ENCODE measurements at regions not wholly inside any gene's neighbourhood (a gene's known extent, or its start where the extent isn't known, plus 50 kb on each side); places are given as distances from the start of the nearest gene placed in this dataset.
"Not testable (repeated sequence)": the region's sequence is repeated elsewhere in the genome, so short reads cannot be mapped to it uniquely, and the experiment has no call there.

GRCh38 chr3:63719796-63720445, 67.4 kb downstream of the SNTN start:
- H3K27me3 Mint-ChIP-seq (ENCODE audit: insufficient read depth, unreplicated experiment): no peaks in the 10 kb centered on the region
- no peaks in the 10 kb centered on the region for H3K27me3 ChIP-seq (replicated peaks; ENCODE audit: control insufficient read depth, insufficient read depth, low read length)
- no peaks in the 10 kb centered on the region for H3K36me3 Mint-ChIP-seq (ENCODE audit: insufficient read depth, unreplicated experiment)
- no peaks in the 10 kb centered on the region for H3K4me1 Mint-ChIP-seq (ENCODE audit: low read depth, unreplicated experiment)
- H3K4me3 Mint-ChIP-seq (ENCODE audit: unreplicated experiment): no peak overlapping the region
- CTCF ChIA-PET: no interaction called here
- TF ChIP-seq CTCF (IDR thresholded peaks at IDR 0.05; ENCODE audit: insufficient read depth in 1 of 2, low read depth in 1 of 2, low read length in 1 of 2, severe bottlenecking in 1 of 2, unreplicated experiment in 1 of 2): no peak
- no peaks in the 10 kb centered on the region for H3K36me3 ChIP-seq (ENCODE audit: control insufficient read depth, insufficient read depth, low read length)
- no peaks in the 10 kb centered on the region for H3K9me3 Mint-ChIP-seq (ENCODE audit: unreplicated experiment)
- no peaks in the 10 kb centered on the region for H3K9me3 ChIP-seq
- no peak overlapping the region for H3K4me3 ChIP-seq (ENCODE audit: low read depth, low read length)
- no TSS peak for BruUV-seq (replicated peaks)
- intact Hi-C loops (cut with micrococcal nuclease; ENCODE audit: unreplicated experiment): no loop called here
- no peaks in the 10 kb centered on the region for H3K4me1 ChIP-seq
- DNase-seq: no peak
- POLR2A ChIA-PET: no interaction called here
- no peak overlapping the region for H3K27ac Mint-ChIP-seq (ENCODE audit: unreplicated experiment)

GRCh38 chr3:63720951-63721350, 68.5 kb downstream of the SNTN start:
- POLR2A ChIA-PET: not testable (repeated sequence)

GRCh38 chr3:63724987-63725386, 72.5 kb downstream of the SNTN start:
- no peaks in the 10 kb centered on the region for H3K9me3 ChIP-seq
- no peaks in the 10 kb centered on the region for H3K27me3 ChIP-seq (replicated peaks; ENCODE audit: control insufficient read depth, insufficient read depth, low read length)
- H3K4me3 ChIP-seq (ENCODE audit: low read depth, low read length): no peak overlapping the region
- Mint-ChIP-seq H3K27me3 (ENCODE audit: insufficient read depth, unreplicated experiment) (no peaks in the 10 kb centered on the region), H3K4me3 (ENCODE audit: unreplicated experiment) (no peak overlapping the region), H3K4me1 (ENCODE audit: low read depth, unreplicated experiment) (no peaks in the 10 kb centered on the region), H3K9me3 (ENCODE audit: unreplicated experiment) (no peaks in the 10 kb centered on the region), H3K36me3 (ENCODE audit: insufficient read depth, unreplicated experiment) (no peaks in the 10 kb centered on the region), H3K27ac (ENCODE audit: unreplicated experiment) (no peak overlapping the region)
- TF ChIP-seq CTCF (IDR thresholded peaks at IDR 0.05; ENCODE audit: insufficient read depth in 1 of 2, low read depth in 1 of 2, low read length in 1 of 2, severe bottlenecking in 1 of 2, unreplicated experiment in 1 of 2): no peak
- H3K36me3 ChIP-seq (ENCODE audit: control insufficient read depth, insufficient read depth, low read length): no peaks in the 10 kb centered on the region
- ChIA-PET POLR2A (no interaction called here), CTCF (no interaction called here)
- peaks cover 6% of the 10 kb centered on the region; the same call in 1 of the 2 replicates for H3K4me1 ChIP-seq
- BruUV-seq (replicated peaks): no TSS peak
- no peak for DNase-seq
- intact Hi-C loops (cut with micrococcal nuclease; ENCODE audit: unreplicated experiment): no loop called here

More at GRCh38 chr3:63720951-63721350, 68.5 kb downstream of the SNTN start:
- H3K4me1 Mint-ChIP-seq (ENCODE audit: low read depth, unreplicated experiment); H3K36me3 ChIP-seq (ENCODE audit: control insufficient read depth, insufficient read depth, low read length); BruUV-seq (replicated peaks); H3K4me3 ChIP-seq (ENCODE audit: low read depth, low read length); H3K9me3 Mint-ChIP-seq (ENCODE audit: unreplicated experiment); H3K27me3 Mint-ChIP-seq (ENCODE audit: insufficient read depth, unreplicated experiment); CTCF ChIA-PET; H3K27me3 ChIP-seq (replicated peaks; ENCODE audit: control insufficient read depth, insufficient read depth, low read length); H3K36me3 Mint-ChIP-seq (ENCODE audit: insufficient read depth, unreplicated experiment); H3K27ac Mint-ChIP-seq (ENCODE audit: unreplicated experiment); H3K4me3 Mint-ChIP-seq (ENCODE audit: unreplicated experiment); H3K4me1 ChIP-seq; H3K9me3 ChIP-seq; DNase-seq; intact Hi-C loops (cut with micrococcal nuclease; ENCODE audit: unreplicated experiment): not testable (repeated sequence)

- Histone ChIP-seq H3K4me1 (peaks cover 6% of the 10 kb centered on the region; the same call in 1 of the 2 replicates), H3K27me3 (replicated peaks; ENCODE audit: control insufficient read depth, insufficient read depth, low read length) (no peaks in the 10 kb centered on the region), H3K4me3 (ENCODE audit: low read depth, low read length) (no peak overlapping the region), H3K36me3 (ENCODE audit: control insufficient read depth, insufficient read depth, low read length) (no peaks in the 10 kb centered on the region), H3K9me3 (no peaks in the 10 kb centered on the region)
- intact Hi-C loops (cut with micrococcal nuclease; ENCODE audit: unreplicated experiment): no loop called here
- Mint-ChIP-seq H3K27me3 (ENCODE audit: insufficient read depth, unreplicated experiment) (no peaks in the 10 kb centered on the region), H3K4me1 (ENCODE audit: low read depth, unreplicated experiment) (no peaks in the 10 kb centered on the region), H3K4me3 (ENCODE audit: unreplicated experiment) (no peak overlapping the region), H3K27ac (ENCODE audit: unreplicated experiment) (no peak overlapping the region), H3K9me3 (ENCODE audit: unreplicated experiment) (no peaks in the 10 kb centered on the region), H3K36me3 (ENCODE audit: insufficient read depth, unreplicated experiment) (no peaks in the 10 kb centered on the region)
- TF ChIP-seq CTCF (IDR thresholded peaks at IDR 0.05; ENCODE audit: insufficient read depth in 1 of 2, low read depth in 1 of 2, low read length in 1 of 2, severe bottlenecking in 1 of 2, unreplicated experiment in 1 of 2): no peak
- DNase-seq: no peak
- POLR2A ChIA-PET: no interaction called here
- BruUV-seq (replicated peaks): no TSS peak
- CTCF ChIA-PET: no interaction called here
Measured at GRCh38 chr3:63726656-63727055, 74.2 kb downstream of the SNTN start.
